Lung (tissue), 11 donors: ENCODE measurements at regions not wholly inside any gene's neighbourhood (a gene's known extent, or its start where the extent isn't known, plus 50 kb on each side); places are given as distances from the start of the nearest gene placed in this dataset.

Experiments used
- ATAC-seq: fragments of 200-7000 bp; cut with Tn5 transposase; one replicate; pipeline ENCODE4 v1.9.1; 2020; ENCODE audit warnings: moderate number of reproducible peaks; ENCODE audit not compliant: insufficient read depth, low FRiP score
- DNase-seq, 3 donors: peaks; one replicate each; pipeline ENCODE4 v3.0.0-alpha.2; 2013 to 2017
- H3K27ac ChIP-seq, 2 donors: one replicate each; pipeline ENCODE4 v1.5.1; 2013; ENCODE audit warnings: mild to moderate bottlenecking in 2 of 2, moderate library complexity in 2 of 2, control low read depth in 1 of 2, inconsistent platforms in 1 of 2, low read depth in 1 of 2, low read length in 1 of 2
- H3K27me3 ChIP-seq, 3 donors: one replicate each; pipeline ENCODE4 v1.5.1; 2013; ENCODE audit warnings: low read length in 2 of 3; ENCODE audit not compliant: control insufficient read depth in 3 of 3, insufficient read depth in 3 of 3
- H3K36me3 ChIP-seq, 4 donors: one replicate each; pipeline ENCODE4 v1.5.1; 2013; ENCODE audit warnings: low read length in 4 of 4, mild to moderate bottlenecking in 1 of 4, moderate library complexity in 1 of 4; ENCODE audit not compliant: control insufficient read depth in 4 of 4, insufficient read depth in 4 of 4
- H3K4me1 ChIP-seq, 5 donors: one replicate each; pipeline ENCODE4 v1.5.1; 2013; ENCODE audit warnings: low read length in 5 of 5, mild to moderate bottlenecking in 2 of 5, moderate library complexity in 1 of 5; ENCODE audit not compliant: control insufficient read depth in 5 of 5, insufficient read depth in 5 of 5
- H3K4me3 ChIP-seq: one replicate; pipeline ENCODE4 v1.5.1; 2013; ENCODE audit warnings: mild to moderate bottlenecking, control low read depth, moderate library complexity
- H3K9ac ChIP-seq, 2 donors: one replicate each; pipeline ENCODE4 v1.5.1; 2013; ENCODE audit warnings: low read length in 2 of 2, control low read depth in 1 of 2; ENCODE audit not compliant: insufficient read depth in 1 of 2
- H3K9me3 ChIP-seq, 4 donors: one replicate each; pipeline ENCODE4 v1.5.1; 2013; ENCODE audit warnings: low read length in 3 of 4, mild to moderate bottlenecking in 1 of 4, moderate library complexity in 1 of 4; ENCODE audit not compliant: control insufficient read depth in 4 of 4, insufficient read depth in 3 of 4
- WGBS, 2 donors: extraction: QIAGEN DNeasy Blood & Tissue Kit; methylation state at CpG; one replicate each; pipeline ENCODE4 v1.1.7; 2013; 5-methylcytosine and 5-hydroxymethylcytosine counted together
- TF ChIP-seq, protein P1 (sequence below): IDR thresholded peaks from 2 replicates; pipeline ENCODE4 v1.5.1; 2012; ENCODE audit warnings: mild to moderate bottlenecking; ENCODE audit errors: control extremely low read depth, extremely low read depth
- donor health status: control.
- donor health status: control.
- donor health status: Bipolar disorder and iron deficiency.
- donor health status: healthy.
- donor health status: DM: yes; HTN: yes; CAD: no.

DNA sequence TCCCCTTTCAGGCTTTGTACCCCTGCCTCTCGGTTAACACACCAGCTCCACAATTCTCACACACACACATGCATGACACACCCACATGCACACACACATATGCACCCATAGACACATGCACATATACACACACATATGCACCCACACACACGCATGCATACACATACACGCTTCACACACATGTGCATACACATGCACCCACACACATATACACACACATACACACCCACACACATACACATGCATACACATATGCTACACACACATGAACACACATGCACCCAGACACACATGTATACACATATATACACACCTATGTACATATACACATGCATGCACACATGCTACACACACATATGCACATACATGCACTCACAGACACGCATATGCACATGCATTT is 61.7 kb upstream of the SLC25A33 start:
- DNase-seq (no peak), ATAC-seq (no peak)
- Histone ChIP-seq H3K4me1 (peaks cover 0 to 7% (median 0%) of the 10 kb centered on the region in 5 donors), H3K9me3 (no peaks in the 10 kb centered on the region), H3K36me3 (no peaks in the 10 kb centered on the region), H3K4me3 (no peak overlapping the region), H3K27me3 (no peaks in the 10 kb centered on the region), H3K27ac (no peak overlapping the region), H3K9ac (no peak overlapping the region)
- TF ChIP-seq, protein P1, sequence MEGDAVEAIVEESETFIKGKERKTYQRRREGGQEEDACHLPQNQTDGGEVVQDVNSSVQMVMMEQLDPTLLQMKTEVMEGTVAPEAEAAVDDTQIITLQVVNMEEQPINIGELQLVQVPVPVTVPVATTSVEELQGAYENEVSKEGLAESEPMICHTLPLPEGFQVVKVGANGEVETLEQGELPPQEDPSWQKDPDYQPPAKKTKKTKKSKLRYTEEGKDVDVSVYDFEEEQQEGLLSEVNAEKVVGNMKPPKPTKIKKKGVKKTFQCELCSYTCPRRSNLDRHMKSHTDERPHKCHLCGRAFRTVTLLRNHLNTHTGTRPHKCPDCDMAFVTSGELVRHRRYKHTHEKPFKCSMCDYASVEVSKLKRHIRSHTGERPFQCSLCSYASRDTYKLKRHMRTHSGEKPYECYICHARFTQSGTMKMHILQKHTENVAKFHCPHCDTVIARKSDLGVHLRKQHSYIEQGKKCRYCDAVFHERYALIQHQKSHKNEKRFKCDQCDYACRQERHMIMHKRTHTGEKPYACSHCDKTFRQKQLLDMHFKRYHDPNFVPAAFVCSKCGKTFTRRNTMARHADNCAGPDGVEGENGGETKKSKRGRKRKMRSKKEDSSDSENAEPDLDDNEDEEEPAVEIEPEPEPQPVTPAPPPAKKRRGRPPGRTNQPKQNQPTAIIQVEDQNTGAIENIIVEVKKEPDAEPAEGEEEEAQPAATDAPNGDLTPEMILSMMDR, result no peak
- 87 to 92% methylated on average over 4 of the region's 4 CpGs for WGBS, 2 donors

DNA sequence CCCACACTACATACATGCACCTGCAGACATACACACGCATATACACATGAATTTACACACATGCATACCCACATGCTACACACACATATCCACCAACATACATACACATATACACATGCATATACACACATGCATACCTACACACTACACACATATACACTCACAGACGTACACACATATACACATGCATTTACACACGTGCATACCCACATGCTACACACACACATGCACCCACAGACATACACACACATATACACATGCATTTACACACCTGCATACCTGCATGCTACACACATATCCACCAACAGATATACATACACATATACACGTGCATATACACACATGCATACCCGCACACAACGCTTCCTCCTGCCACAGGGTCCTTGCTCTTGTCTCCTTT is 61.2 kb upstream of the SLC25A33 start:
- H3K27me3 ChIP-seq, result no peaks in the 10 kb centered on the region
- 91 to 96% methylated on average over 6 of the region's 6 CpGs for WGBS, 2 donors
- H3K4me1 ChIP-seq, result peaks cover 0 to 4% (median 0%) of the 10 kb centered on the region in 5 donors
- DNase-seq (no peak), ATAC-seq (no peak)
- no peak overlapping the region for H3K9ac ChIP-seq
- TF ChIP-seq, protein P1, result no peak
- H3K36me3 ChIP-seq, result no peaks in the 10 kb centered on the region
- H3K27ac ChIP-seq, result no peak overlapping the region
- H3K4me3 ChIP-seq, result no peak overlapping the region
- H3K9me3 ChIP-seq, result no peaks in the 10 kb centered on the region

DNA sequence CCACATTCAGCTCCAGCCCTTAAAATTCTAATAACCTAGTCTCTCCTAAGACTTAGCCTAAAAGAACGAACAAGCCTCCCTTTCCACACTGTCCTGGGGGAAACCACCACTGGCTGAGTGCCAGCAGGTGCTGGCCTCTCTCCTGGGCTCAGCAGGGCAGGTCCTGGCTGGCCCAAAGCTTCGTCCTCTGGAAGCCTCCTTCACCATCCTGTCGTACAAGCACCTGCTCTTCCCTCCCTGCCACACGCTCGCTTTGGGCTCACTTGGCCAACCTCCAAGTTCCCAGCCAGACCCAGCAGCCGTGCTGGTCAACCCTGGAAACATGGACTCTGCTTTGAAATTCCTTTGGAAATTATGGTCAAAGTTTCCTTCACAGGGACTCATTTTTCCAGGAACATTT is 58.2 kb upstream of the SLC25A33 start:
- Histone ChIP-seq H3K9me3 (no peaks in the 10 kb centered on the region), H3K27ac (no peak overlapping the region), H3K4me1 (peaks cover 0 to 4% (median 0%) of the 10 kb centered on the region in 5 donors), H3K27me3 (no peaks in the 10 kb centered on the region), H3K4me3 (no peak overlapping the region), H3K36me3 (no peaks in the 10 kb centered on the region), H3K9ac (no peak overlapping the region)
- WGBS, 2 donors, result 63 to 71% methylated on average over 6 of the region's 6 CpGs
- TF ChIP-seq, protein P1, result no peak
- ATAC-seq, result no peak
- DNase-seq, result no peak

DNA sequence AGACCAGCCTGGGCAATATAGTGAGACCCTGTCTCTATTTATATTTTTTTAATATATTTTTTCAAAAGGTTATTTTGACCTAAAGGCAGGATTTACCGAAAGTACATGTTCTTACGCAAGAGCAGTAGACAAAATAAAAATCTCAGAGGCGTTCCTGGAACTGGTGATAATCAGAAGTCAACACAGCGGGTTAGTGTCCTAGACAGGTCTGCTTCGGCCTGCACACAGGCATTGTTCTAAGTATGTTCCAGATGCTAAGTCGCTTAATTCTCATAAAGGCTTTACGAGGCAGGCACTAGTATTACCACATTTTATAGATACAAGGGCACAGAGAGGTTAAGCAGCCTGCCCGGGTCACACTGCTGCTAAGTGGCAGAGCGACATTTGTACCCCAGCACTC is 56.9 kb upstream of the SLC25A33 start:
- WGBS, 2 donors, result 88 to 91% methylated on average over 9 of the region's 9 CpGs
- TF ChIP-seq, protein P1, result no peak
- H3K27me3 ChIP-seq, result no peaks in the 10 kb centered on the region
- no peak overlapping the region for H3K27ac ChIP-seq
- H3K36me3 ChIP-seq, result no peaks in the 10 kb centered on the region
- DNase-seq (no peak), ATAC-seq (no peak)
- H3K4me3 ChIP-seq, result no peak overlapping the region
- no peaks in the 10 kb centered on the region for H3K9me3 ChIP-seq
- H3K4me1 ChIP-seq, result peaks cover 0 to 18% (median 0%) of the 10 kb centered on the region in 5 donors
- H3K9ac ChIP-seq, result no peak overlapping the region
